Activated T-cell treated with anti-CD3 and anti-CD28 coated beads, Interleukin-2, amount 50 U/mL, for 72 hours (primary cell): ENCODE measurements at regions not wholly inside any gene's neighbourhood (a gene's known extent, or its start where the extent isn't known, plus 50 kb on each side); places are given as distances from the start of the nearest gene placed in this dataset.

Experiments
- ATAC-seq, 2 donors: fragments of 150-1000 bp; cut with Tn5 transposase; replicated peaks in 1 of 2; 2 replicates each; pipeline ENCODE4 v1.10.0; 2021; ENCODE audit warnings: moderate library complexity in 2 of 2, mild to moderate bottlenecking in 1 of 2
- DNase-seq, 2 donors: peaks; one replicate each; pipeline ENCODE4 v3.0.0; 2021 to 2022; ENCODE audit warnings: mixed read lengths in 1 of 2
- H3K27ac Mint-ChIP-seq: one replicate; pipeline ENCODE4 v1.8.0; 2022; ENCODE audit warnings: mild to moderate bottlenecking, moderate library complexity, mixed read lengths
- H3K27me3 Mint-ChIP-seq: one replicate; pipeline ENCODE4 v1.8.0; 2022; ENCODE audit warnings: low read depth, mixed read lengths
- H3K36me3 Mint-ChIP-seq, 2 donors: one replicate each; pipeline ENCODE4 v1.8.0; 2022; ENCODE audit warnings: mixed read lengths in 2 of 2, mild to moderate bottlenecking in 1 of 2; ENCODE audit not compliant: insufficient read depth in 2 of 2
- H3K4me1 Mint-ChIP-seq: one replicate; pipeline ENCODE4 v1.8.0; 2022; ENCODE audit warnings: low read depth, mixed read lengths
- H3K4me3 Mint-ChIP-seq, 2 donors: one replicate each; pipeline ENCODE4 v1.8.0; 2022; ENCODE audit warnings: mild to moderate bottlenecking in 2 of 2, mixed read lengths in 2 of 2, moderate library complexity in 2 of 2
- H3K9me3 Mint-ChIP-seq, 2 donors: one replicate each; pipeline ENCODE4 v1.8.0; 2022; ENCODE audit warnings: mixed read lengths in 2 of 2

DNA sequence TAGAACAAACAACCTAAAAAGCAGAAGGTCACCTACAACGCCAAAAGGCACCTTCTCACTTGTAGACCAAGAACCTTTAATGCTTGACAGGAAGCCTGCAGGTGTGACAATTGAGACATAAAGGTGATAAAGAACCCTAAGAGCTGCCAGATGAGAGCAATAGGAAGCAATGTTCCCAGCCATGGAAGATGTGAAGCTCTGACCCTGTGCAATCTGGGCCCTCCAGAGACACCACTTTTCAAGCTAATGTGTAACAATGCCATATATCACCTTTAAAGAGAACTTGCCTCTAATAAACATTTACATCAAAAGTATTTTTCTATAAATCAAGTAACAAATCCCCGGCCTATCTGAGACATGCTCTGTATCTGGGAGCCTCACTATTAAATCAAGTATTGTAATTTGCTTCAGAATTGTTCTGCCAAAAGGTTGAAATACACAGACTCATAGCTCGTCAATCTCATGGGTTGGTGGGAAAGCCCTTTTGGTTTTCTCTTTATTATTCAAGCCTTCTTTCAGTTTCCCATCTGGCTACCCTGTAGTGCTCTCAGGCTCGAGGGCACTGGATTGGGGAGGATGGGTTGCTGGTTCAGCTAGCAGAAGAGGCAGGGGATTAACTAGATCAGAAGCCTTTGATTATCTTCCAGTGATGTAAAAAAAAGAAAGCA is 368.9 kb downstream of the BUD13 start:
- no peaks in the 10 kb centered on the region for H3K36me3 Mint-ChIP-seq
- ATAC-seq (no peak), DNase-seq (no peak)
- H3K4me1 Mint-ChIP-seq = no peaks in the 10 kb centered on the region
- no peaks in the 10 kb centered on the region for H3K27me3 Mint-ChIP-seq
- H3K27ac Mint-ChIP-seq = no peak overlapping the region
- no peak overlapping the region for H3K4me3 Mint-ChIP-seq
- H3K9me3 Mint-ChIP-seq = no peaks in the 10 kb centered on the region

DNA sequence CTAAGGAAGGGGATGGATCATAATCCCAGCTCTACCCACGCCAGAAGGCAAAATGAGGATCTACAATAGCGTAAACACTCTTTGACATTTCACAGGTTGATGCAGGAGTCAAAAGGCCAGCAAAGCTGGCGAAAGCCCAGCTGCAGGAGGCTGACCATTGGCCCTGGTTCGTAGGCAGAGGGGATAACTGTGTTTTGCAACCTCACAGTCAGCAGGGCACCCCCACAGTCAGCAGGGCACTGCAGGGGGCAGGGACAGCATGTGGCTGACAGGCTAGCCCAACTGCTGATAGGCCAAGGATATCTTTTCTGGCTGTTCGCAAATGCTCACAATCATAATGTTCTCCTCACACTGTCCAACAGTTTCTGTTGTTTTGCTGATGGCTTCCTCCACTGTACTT is 372.7 kb downstream of the BUD13 start:
- Mint-ChIP-seq H3K4me3 (no peak overlapping the region), H3K36me3 (no peaks in the 10 kb centered on the region), H3K9me3 (no peaks in the 10 kb centered on the region), H3K27me3 (no peaks in the 10 kb centered on the region), H3K27ac (no peak overlapping the region), H3K4me1 (no peaks in the 10 kb centered on the region)
- DNase-seq = no peak
- no peak for ATAC-seq

DNA sequence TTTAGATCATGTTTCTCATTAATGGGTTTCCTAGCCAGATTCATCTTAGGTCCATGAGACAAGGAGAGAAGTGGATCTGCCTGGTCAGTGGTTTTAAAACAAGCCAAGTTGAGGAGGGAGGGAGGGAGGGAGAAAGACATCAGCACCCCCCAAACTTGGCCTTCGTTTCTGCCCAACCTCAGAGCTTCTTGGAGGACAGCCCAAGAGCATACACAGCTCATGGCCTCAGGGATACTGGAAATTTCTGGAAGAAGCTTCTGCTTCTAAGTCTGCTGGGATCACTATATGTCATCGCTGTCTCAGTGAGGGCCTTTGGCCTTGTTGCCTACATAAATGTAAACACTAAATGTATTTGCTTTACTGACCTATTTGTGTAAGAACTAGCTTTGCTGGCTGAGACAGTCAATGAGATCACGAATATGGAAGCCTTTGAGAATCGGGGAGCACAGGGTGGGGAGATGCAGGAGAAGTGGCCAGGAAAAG is 375.1 kb downstream of the BUD13 start:
- no peaks in the 10 kb centered on the region for H3K36me3 Mint-ChIP-seq
- DNase-seq (no peak), ATAC-seq (no peak)
- no peak overlapping the region for H3K4me3 Mint-ChIP-seq
- no peaks in the 10 kb centered on the region for H3K9me3 Mint-ChIP-seq
- no peaks in the 10 kb centered on the region for H3K4me1 Mint-ChIP-seq
- no peak overlapping the region for H3K27ac Mint-ChIP-seq
- H3K27me3 Mint-ChIP-seq = no peaks in the 10 kb centered on the region

DNA sequence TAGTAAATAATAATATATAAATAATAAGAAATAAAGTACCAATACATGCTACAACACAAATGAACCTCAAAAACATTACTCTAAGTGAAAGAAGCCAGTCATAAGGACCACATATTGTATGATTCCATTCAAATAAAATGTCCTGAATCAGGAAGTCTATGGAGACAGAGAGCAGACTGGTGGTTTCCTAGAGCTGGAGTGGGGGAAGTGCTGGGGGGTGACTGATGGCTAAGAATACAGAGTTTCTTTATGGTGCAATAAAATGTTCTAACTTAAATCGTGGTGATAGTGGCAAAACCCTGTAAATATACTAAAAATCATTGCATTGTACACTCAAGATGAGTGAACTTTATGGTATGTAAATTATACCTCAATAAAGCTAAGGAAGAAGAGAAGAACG is 376.5 kb downstream of the BUD13 start:
- H3K4me1 Mint-ChIP-seq = no peaks in the 10 kb centered on the region
- no peak overlapping the region for H3K4me3 Mint-ChIP-seq
- H3K27ac Mint-ChIP-seq = no peak overlapping the region
- H3K36me3 Mint-ChIP-seq = no peaks in the 10 kb centered on the region
- ATAC-seq (no peak), DNase-seq (no peak)
- peaks cover 2% of the 10 kb centered on the region for H3K27me3 Mint-ChIP-seq
- no peaks in the 10 kb centered on the region for H3K9me3 Mint-ChIP-seq

DNA sequence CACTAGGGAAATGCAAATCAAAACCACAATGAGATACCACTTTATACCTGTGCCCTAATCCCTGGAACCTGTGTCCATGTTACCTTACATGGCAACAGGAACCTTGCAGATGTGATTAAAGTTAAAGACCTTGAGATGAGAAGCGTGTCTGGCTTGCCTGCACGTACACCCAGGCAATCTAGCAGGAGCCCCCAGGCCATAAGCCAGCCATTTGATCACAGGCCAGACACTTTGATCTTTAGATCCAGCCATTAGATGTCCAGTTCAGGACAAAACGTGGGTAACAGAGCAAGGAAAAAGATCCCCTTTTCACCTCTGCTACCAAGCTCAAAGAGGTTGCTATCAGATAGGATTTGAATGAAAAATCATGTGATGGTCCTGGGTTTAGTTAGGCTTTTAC is 378.8 kb downstream of the BUD13 start:
- Mint-ChIP-seq H3K27ac (no peak overlapping the region), H3K4me3 (no peak overlapping the region), H3K27me3 (peaks cover 7% of the 10 kb centered on the region), H3K9me3 (no peaks in the 10 kb centered on the region), H3K4me1 (no peaks in the 10 kb centered on the region), H3K36me3 (no peaks in the 10 kb centered on the region)
- DNase-seq (no peak), ATAC-seq (no peak)

DNA sequence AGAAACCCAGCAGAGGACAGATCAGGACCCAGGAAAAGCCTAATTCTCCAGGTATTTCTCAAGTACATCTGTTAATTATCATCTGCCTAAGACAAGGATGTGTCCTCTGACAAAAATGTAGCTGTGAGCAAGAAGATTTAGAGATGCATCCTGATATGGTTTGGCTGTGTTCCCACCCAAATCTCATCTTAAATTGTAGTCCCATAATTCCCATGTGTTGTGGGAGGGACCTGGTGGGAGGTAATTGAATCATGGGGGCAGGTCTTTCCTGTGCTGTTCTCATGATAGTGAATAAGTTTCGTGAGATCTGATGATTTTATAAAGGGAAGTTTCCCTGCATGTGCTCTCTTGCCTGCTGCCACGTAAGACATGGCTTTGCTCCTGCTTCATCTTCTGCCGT is 381.8 kb downstream of the BUD13 start:
- ATAC-seq = no peak
- DNase-seq = no peak
- H3K4me1 Mint-ChIP-seq = no peaks in the 10 kb centered on the region
- H3K27ac Mint-ChIP-seq = no peak overlapping the region
- H3K36me3 Mint-ChIP-seq = no peaks in the 10 kb centered on the region
- peaks cover 7% of the 10 kb centered on the region for H3K27me3 Mint-ChIP-seq
- no peaks in the 10 kb centered on the region for H3K9me3 Mint-ChIP-seq
- H3K4me3 Mint-ChIP-seq = no peak overlapping the region

DNA sequence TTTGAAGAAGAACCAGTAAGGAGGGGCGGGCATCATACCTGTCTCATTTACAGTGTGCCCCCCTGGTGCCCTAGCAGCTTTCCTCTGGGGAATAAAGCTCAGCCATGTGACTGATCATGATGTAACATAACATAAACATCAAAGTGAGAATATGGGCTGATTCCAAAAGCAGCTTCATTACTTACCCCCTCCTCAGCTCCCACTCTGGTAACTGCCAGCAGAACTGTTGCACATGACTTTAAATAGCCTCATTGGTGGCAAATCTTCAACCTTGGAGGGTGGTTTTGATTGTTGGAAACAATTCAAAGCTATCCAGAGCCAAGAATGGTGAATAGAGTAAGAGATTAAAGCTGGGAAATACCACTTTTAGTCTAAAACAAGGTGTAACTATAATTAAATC is 384.6 kb downstream of the BUD13 start:
- H3K9me3 Mint-ChIP-seq = no peaks in the 10 kb centered on the region
- no peaks in the 10 kb centered on the region for H3K4me1 Mint-ChIP-seq
- H3K27me3 Mint-ChIP-seq = peaks cover 7% of the 10 kb centered on the region
- no peaks in the 10 kb centered on the region for H3K36me3 Mint-ChIP-seq
- DNase-seq (no peak), ATAC-seq (no peak)
- no peak overlapping the region for H3K4me3 Mint-ChIP-seq
- no peak overlapping the region for H3K27ac Mint-ChIP-seq

DNA sequence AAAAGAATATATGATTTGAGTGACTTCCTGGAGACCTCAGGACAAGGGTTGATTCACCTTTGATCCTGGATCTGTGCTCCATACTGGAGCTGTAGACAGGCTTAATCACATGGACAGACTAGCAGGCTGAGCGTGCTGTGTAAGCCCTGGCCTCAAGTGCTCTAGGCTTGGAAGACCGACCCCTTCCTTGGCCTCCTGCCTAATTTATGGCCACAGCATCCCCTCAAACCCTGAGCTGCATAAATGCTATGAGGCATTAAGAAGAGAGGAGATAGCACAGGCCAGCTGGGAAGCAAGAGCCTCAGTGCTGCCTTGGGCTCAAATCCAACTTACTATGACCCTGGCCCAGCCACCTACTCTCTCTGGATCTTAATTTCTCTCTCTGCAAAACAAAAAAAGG is 385.1 kb downstream of the BUD13 start:
- H3K4me1 Mint-ChIP-seq = no peaks in the 10 kb centered on the region
- no peaks in the 10 kb centered on the region for H3K9me3 Mint-ChIP-seq
- H3K4me3 Mint-ChIP-seq = no peak overlapping the region
- H3K27ac Mint-ChIP-seq = no peak overlapping the region
- DNase-seq (no peak), ATAC-seq (no peak)
- no peaks in the 10 kb centered on the region for H3K36me3 Mint-ChIP-seq
- peaks cover 7% of the 10 kb centered on the region for H3K27me3 Mint-ChIP-seq

DNA sequence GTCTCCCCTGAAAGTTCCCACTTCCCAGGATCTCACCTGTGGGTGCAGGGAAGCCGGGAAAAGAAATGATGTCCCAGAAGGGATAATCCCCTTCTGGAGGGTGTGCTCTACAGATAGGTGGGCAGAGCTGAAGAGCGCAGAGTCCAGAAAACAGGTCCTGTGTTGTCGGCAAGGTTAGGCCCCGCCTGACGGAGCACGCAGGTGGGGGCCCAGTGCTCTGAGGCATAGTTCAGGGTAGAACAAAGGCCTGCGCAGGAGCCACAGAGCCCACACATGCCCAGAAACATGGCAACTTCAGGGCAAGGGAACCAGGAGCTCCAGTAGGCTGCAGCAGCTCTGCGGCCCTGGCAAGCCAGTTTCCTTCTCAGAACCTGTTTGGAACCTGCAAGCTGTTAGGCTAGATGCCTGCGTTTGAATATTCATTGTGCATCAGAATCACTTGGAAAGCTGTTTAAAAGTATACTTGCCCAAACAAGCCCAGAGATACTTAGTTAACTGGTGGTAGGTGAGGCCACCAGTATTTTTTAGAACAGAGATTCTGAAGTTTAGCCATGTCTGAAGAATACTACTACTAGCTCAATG is 386.6 kb downstream of the BUD13 start:
- Mint-ChIP-seq H3K36me3 (no peaks in the 10 kb centered on the region), H3K4me1 (no peaks in the 10 kb centered on the region), H3K27me3 (peaks cover 4% of the 10 kb centered on the region), H3K4me3 (no peak overlapping the region), H3K27ac (no peak overlapping the region), H3K9me3 (peaks cover 0 to 2% of the 10 kb centered on the region in 2 donors)
- ATAC-seq = no peak
- no peak for DNase-seq

DNA sequence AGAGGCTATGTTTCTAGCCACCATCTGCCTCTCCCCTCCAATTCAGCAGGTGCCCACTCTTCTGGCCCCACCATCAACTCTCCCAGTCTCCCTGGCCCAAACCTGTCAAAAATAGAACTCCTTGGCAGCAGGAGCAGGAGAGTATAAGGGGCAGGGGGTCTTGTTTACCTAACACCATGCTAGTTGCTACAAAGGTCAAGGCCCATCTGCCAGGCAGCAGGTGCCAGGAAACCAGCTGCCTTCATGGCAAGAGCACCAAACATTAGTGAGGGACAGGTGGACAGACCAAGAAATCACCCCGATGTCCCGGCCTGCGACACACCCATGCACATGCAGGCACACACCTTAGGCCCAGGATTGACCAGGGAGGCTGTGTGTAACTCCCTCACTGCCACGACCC is 387.9 kb downstream of the BUD13 start:
- H3K36me3 Mint-ChIP-seq = no peaks in the 10 kb centered on the region
- no peak overlapping the region for H3K4me3 Mint-ChIP-seq
- DNase-seq = no peak
- no peaks in the 10 kb centered on the region for H3K27me3 Mint-ChIP-seq
- ATAC-seq = no peak
- H3K4me1 Mint-ChIP-seq = no peaks in the 10 kb centered on the region
- peaks cover 0 to 2% of the 10 kb centered on the region in 2 donors for H3K9me3 Mint-ChIP-seq
- no peak overlapping the region for H3K27ac Mint-ChIP-seq

DNA sequence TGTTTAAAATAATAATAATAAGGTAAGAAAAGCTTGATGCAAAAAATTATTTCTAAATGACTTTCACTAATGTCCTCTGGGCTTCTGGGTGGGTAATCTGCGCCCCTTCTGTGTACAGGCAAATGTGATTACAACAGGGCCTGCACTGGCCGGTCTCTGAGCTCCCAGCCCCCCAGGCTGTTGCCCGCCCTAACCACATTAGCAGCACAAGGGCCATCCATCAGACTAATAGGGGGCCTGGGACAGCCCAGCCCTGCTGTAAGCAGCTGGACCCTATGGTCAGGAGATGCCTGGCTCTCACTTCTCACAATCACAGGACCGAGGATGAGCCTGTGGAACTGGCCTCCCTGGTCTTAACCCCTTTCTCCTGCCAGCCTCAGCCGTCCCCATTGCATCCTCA is 388.4 kb downstream of the BUD13 start:
- ATAC-seq = no peak
- Mint-ChIP-seq H3K9me3 (peaks cover 0 to 2% of the 10 kb centered on the region in 2 donors), H3K4me1 (no peaks in the 10 kb centered on the region), H3K27me3 (no peaks in the 10 kb centered on the region), H3K36me3 (no peaks in the 10 kb centered on the region), H3K4me3 (no peak overlapping the region), H3K27ac (no peak overlapping the region)
- no peak for DNase-seq

DNA sequence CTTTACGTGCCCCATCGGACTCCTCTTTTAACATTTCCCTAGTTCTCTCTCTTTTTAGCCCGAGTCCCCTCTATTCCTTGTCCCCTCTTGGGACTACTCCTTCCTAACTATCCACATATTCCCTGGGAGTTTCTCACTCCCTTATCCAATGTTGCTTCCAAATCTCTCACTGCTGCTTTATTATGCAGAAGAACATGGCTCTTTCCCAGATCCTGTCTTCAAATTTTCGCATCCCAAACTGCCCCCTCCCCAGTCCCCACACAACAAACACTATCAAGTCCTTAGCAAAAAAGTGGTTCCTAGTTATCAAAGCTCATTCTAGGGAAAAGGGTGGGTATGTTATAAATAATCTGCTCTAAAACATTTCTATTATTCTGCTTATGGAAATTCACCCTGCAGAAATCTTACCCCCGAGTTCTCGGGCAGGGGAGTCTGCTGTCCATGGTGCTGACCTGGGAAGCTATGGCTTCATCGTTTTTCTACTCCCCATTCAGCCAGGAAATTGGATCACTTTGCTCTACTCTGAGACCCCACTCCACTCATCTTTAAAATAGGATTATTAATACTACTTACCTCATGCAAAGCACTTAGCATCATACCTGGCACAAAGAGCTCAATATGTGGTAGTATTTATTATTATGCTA is 393.5 kb downstream of the BUD13 start:
- ATAC-seq = no peak
- H3K4me1 Mint-ChIP-seq = no peaks in the 10 kb centered on the region
- peaks cover 6% of the 10 kb centered on the region for H3K27me3 Mint-ChIP-seq
- peak in 1 of 2 donors; percentile 7 for DNase-seq
- no peak overlapping the region for H3K4me3 Mint-ChIP-seq
- H3K36me3 Mint-ChIP-seq = no peaks in the 10 kb centered on the region
- H3K27ac Mint-ChIP-seq = no peak overlapping the region
- H3K9me3 Mint-ChIP-seq = peaks cover 0 to 2% of the 10 kb centered on the region in 2 donors

DNA sequence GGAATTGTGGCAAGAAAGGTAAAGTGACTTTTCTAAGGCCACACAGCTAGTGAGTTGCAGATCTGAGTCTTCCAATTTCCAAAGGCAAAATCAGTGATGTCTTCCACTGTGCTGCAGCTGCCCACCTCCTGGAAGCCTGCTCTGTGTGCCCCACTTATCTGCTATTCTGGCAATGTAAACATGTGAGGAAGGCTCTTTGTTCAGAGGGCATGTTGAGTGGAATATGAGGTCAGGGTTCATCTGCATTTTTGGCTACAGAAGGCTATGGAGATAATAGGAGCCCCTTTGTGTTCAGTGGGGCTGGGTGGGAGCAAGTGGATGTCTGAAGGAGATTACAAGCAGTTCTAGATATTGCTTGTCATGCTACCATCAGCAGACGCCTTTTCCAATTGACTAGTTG is 396.2 kb downstream of the BUD13 start:
- ATAC-seq (no peak), DNase-seq (no peak)
- no peaks in the 10 kb centered on the region for H3K4me1 Mint-ChIP-seq
- H3K4me3 Mint-ChIP-seq = no peak overlapping the region
- H3K27ac Mint-ChIP-seq = no peak overlapping the region
- H3K27me3 Mint-ChIP-seq = peaks cover 6% of the 10 kb centered on the region
- H3K9me3 Mint-ChIP-seq = peaks cover 0 to 1% of the 10 kb centered on the region in 2 donors
- H3K36me3 Mint-ChIP-seq = no peaks in the 10 kb centered on the region

DNA sequence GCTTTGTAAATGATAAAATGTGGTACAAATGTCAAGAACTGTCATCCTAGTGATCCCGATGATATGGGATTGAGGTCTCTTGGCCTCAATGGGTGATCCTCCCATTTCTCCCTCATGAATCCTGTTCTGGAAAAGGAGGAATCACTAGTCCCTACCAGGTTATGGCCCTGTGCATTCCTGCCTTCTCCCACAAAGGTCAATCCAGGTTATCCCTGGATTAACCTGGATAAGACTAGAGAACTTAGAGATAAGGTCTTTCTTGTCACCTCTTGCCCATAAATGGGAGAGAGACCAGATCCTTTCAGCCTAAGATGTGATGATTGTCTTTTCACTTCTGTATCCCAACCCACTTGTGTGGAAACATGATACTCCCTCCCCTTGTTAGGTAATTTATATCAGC is 396.7 kb downstream of the BUD13 start:
- H3K27me3 Mint-ChIP-seq = peaks cover 6% of the 10 kb centered on the region
- H3K9me3 Mint-ChIP-seq = peaks cover 0 to 1% of the 10 kb centered on the region in 2 donors
- H3K4me1 Mint-ChIP-seq = no peaks in the 10 kb centered on the region
- DNase-seq = no peak
- H3K4me3 Mint-ChIP-seq = no peak overlapping the region
- ATAC-seq = no peak
- H3K36me3 Mint-ChIP-seq = no peaks in the 10 kb centered on the region
- no peak overlapping the region for H3K27ac Mint-ChIP-seq
